Endodermal cell (in vitro differentiated cells): ENCODE measurements at regions not wholly inside any gene's neighbourhood (a gene's known extent, or its start where the extent isn't known, plus 50 kb on each side); places are given as distances from the start of the nearest gene placed in this dataset.

Experiments used
- DNase-seq: peaks from one replicate; pipeline ENCODE4 v3.0.0-alpha.2; 2017
- H3K27ac ChIP-seq: 2 replicates; pipeline ENCODE4 v1.5.1; 2013; ENCODE audit warnings: mild to moderate bottlenecking, low read depth, low read length, moderate library complexity
- H3K27me3 ChIP-seq: 2 replicates; pipeline ENCODE4 v1.6.1; 2013; ENCODE audit warnings: mild to moderate bottlenecking, low read length, moderate library complexity; ENCODE audit not compliant: insufficient read depth, control insufficient read depth, poor library complexity, severe bottlenecking
- H3K36me3 ChIP-seq: 2 replicates; pipeline ENCODE4 v1.7.0; 2013; ENCODE audit warnings: mild to moderate bottlenecking, low read length, moderate library complexity; ENCODE audit not compliant: control insufficient read depth, insufficient read depth
- H3K4me1 ChIP-seq: one replicate; pipeline ENCODE4 v1.7.0; 2013; ENCODE audit warnings: low read length; ENCODE audit not compliant: control insufficient read depth, insufficient read depth
- H3K4me3 ChIP-seq: 2 replicates; pipeline ENCODE4 v1.5.1; 2013; ENCODE audit warnings: mild to moderate bottlenecking, low read length, moderate library complexity
- H3K9ac ChIP-seq: 2 replicates; pipeline ENCODE4 v1.6.1; 2013; ENCODE audit warnings: mild to moderate bottlenecking, low read length, moderate library complexity; ENCODE audit not compliant: poor library complexity, severe bottlenecking; ENCODE audit errors: extremely low read depth
- H3K9me3 ChIP-seq: 2 replicates; pipeline ENCODE4 v1.6.1; 2013; ENCODE audit warnings: mild to moderate bottlenecking, low read length, moderate library complexity; ENCODE audit not compliant: control insufficient read depth
- H3K27ac Mint-ChIP-seq: 2 replicates; pipeline ENCODE4 v1.8.0; 2020; ENCODE audit warnings: mixed read lengths
- H3K27me3 Mint-ChIP-seq: 2 replicates; pipeline ENCODE4 v1.8.0; 2021; ENCODE audit warnings: mild to moderate bottlenecking, mixed read lengths; ENCODE audit not compliant: insufficient read depth
- H3K36me3 Mint-ChIP-seq: 2 replicates; pipeline ENCODE4 v1.8.0; 2020; ENCODE audit warnings: low read depth, mixed read lengths
- H3K4me1 Mint-ChIP-seq: 2 replicates; pipeline ENCODE4 v1.8.0; 2020; ENCODE audit warnings: mixed read lengths
- H3K4me3 Mint-ChIP-seq: 2 replicates; pipeline ENCODE4 v1.8.0; 2020; ENCODE audit warnings: mild to moderate bottlenecking, moderate library complexity, mixed read lengths
- H3K9me3 Mint-ChIP-seq: 2 replicates; pipeline ENCODE4 v1.8.0; 2020; ENCODE audit warnings: mild to moderate bottlenecking, mixed read lengths
- CTCF ChIP-seq: fragments of 200-600 bp; sonication (generic); conservative IDR thresholded peaks from 2 replicates; pipeline ENCODE4 v1.5.0; 2021; ENCODE audit warnings: antibody characterized with exemption, mild to moderate bottlenecking
- WGBS, 2 experiments: methylation state at CpG; one replicate each; pipeline versions ENCODE4 v1.1.5 to v1.1.7; 2013; ENCODE audit warnings: missing lambda C conversion rate in 2 of 2, mixed read lengths in 1 of 2; ENCODE audit not compliant: insufficient coverage in 1 of 2, insufficient read length in 1 of 2; 5-methylcytosine and 5-hydroxymethylcytosine counted together

GRCh38 chr20:12815231-12815768, 193.5 kb upstream of the SPTLC3 start:
- Mint-ChIP-seq H3K4me1 (no peaks in the 10 kb centered on the region), H3K36me3 (no peaks in the 10 kb centered on the region), H3K9me3 (peaks cover 5% of the 10 kb centered on the region), H3K4me3 (no peak overlapping the region), H3K27me3 (no peaks in the 10 kb centered on the region), H3K27ac (no peak overlapping the region)
- Histone ChIP-seq H3K4me1 (no peaks in the 10 kb centered on the region), H3K27me3 (no peaks in the 10 kb centered on the region), H3K9me3 (no peaks in the 10 kb centered on the region), H3K9ac (no peak overlapping the region), H3K27ac (no peak overlapping the region), H3K36me3 (no peaks in the 10 kb centered on the region), H3K4me3 (no peak overlapping the region)
- TF ChIP-seq CTCF, result no peak
- DNase-seq, result no peak
- 89 to 100% methylated on average over 2 of the region's 2 CpGs for WGBS, 2 experiments

GRCh38 chr20:12815778-12816408, 192.9 kb upstream of the SPTLC3 start:
- H3K4me3 ChIP-seq, result no peak overlapping the region
- Mint-ChIP-seq H3K36me3 (no peaks in the 10 kb centered on the region), H3K4me1 (no peaks in the 10 kb centered on the region), H3K4me3 (no peak overlapping the region), H3K9me3 (peaks cover 2% of the 10 kb centered on the region), H3K27me3 (no peaks in the 10 kb centered on the region), H3K27ac (no peak overlapping the region)
- no peak overlapping the region for H3K9ac ChIP-seq
- H3K36me3 ChIP-seq, result no peaks in the 10 kb centered on the region
- H3K9me3 ChIP-seq, result no peaks in the 10 kb centered on the region
- no peaks in the 10 kb centered on the region for H3K27me3 ChIP-seq
- DNase-seq, result no peak
- no peak for TF ChIP-seq CTCF
- H3K4me1 ChIP-seq, result no peaks in the 10 kb centered on the region
- no peak overlapping the region for H3K27ac ChIP-seq
- 86 to 89% methylated on average over 1 to 3 of the region's 3 CpGs for WGBS, 2 experiments

GRCh38 chr20:12821249-12821648, 187.5 kb upstream of the SPTLC3 start:
- Histone ChIP-seq H3K27me3 (no peaks in the 10 kb centered on the region), H3K27ac (no peak overlapping the region), H3K36me3 (no peaks in the 10 kb centered on the region), H3K9me3 (no peaks in the 10 kb centered on the region), H3K4me1 (no peaks in the 10 kb centered on the region), H3K4me3 (no peak overlapping the region), H3K9ac (no peak overlapping the region)
- no peak for DNase-seq
- no peak overlapping the region for H3K27ac Mint-ChIP-seq
- TF ChIP-seq CTCF, result no peak
- no peaks in the 10 kb centered on the region for H3K9me3 Mint-ChIP-seq
- H3K27me3 Mint-ChIP-seq, result no peaks in the 10 kb centered on the region
- no peaks in the 10 kb centered on the region for H3K36me3 Mint-ChIP-seq
- WGBS, 2 experiments, result 81 to 100% methylated on average over 1 to 3 of the region's 3 CpGs
- peaks cover 10% of the 10 kb centered on the region for H3K4me1 Mint-ChIP-seq
- no peak overlapping the region for H3K4me3 Mint-ChIP-seq
